ENCODE measurements at regions not wholly inside any gene's neighbourhood (a gene's known extent, or its start where the extent isn't known, plus 50 kb on each side); places are given as distances from the start of the nearest gene placed in this dataset.
"Not testable (repeated sequence)": the region's sequence is repeated elsewhere in the genome, so short reads cannot be mapped to it uniquely, and the experiment has no call there.

GRCh38 chr13:48833412-48833811, 142.3 kb upstream of the FNDC3A start:
- TF ChIP-seq POLR2AphosphoS5 (IDR thresholded peaks at IDR 0.05) (no peak), CTCF (IDR thresholded peaks at IDR 0.05) (no peak), POLR2A (IDR thresholded peaks at IDR 0.05) (no peak), EP300 (IDR thresholded peaks at IDR 0.05) (no peak)
- Histone ChIP-seq H3K4me1 (no peaks in the 10 kb centered on the region), H3K9me3 (peaks cover 0 to 24% (median 12%) of the 10 kb centered on the region in 4 donors), H3K36me3 (no peaks in the 10 kb centered on the region), H3K27me3 (no peaks in the 10 kb centered on the region), H3K4me3 (no peak overlapping the region), H3K27ac (no peak overlapping the region)
- intact Hi-C loops (cut with DNase I; ENCODE audit: low total_unique reads) = no loop called here
- WGBS, 5 donors = 40 to 60% (median 42%) methylated on average over 3 of the region's 3 CpGs
- no peak for DNase-seq

GRCh38 chr13:48835326-48835725, 140.4 kb upstream of the FNDC3A start:
- 91 to 95% (median 94%) methylated on average over 5 of the region's 5 CpGs for WGBS, 5 donors
- intact Hi-C loops (cut with DNase I; ENCODE audit: low total_unique reads) = not testable (repeated sequence)

GRCh38 chr13:48838193-48838973, 137.3 kb upstream of the FNDC3A start:
- Histone ChIP-seq H3K36me3 (no peaks in the 10 kb centered on the region), H3K27ac (no peak overlapping the region), H3K4me1 (no peaks in the 10 kb centered on the region), H3K4me3 (no peak overlapping the region), H3K27me3 (no peaks in the 10 kb centered on the region), H3K9me3 (peaks cover 0 to 18% (median 4%) of the 10 kb centered on the region in 4 donors)
- DNase-seq = no peak
- intact Hi-C loops (cut with DNase I; ENCODE audit: low total_unique reads) = no loop called here
- 25 to 33% (median 27%) methylated on average over 5 of the region's 5 CpGs for WGBS, 5 donors
- TF ChIP-seq POLR2AphosphoS5 (IDR thresholded peaks at IDR 0.05) = no peak
- TF ChIP-seq EP300 (IDR thresholded peaks at IDR 0.05) = no peak
- TF ChIP-seq CTCF (IDR thresholded peaks at IDR 0.05) = no peak
- no peak for TF ChIP-seq POLR2A (IDR thresholded peaks at IDR 0.05)

More at GRCh38 chr13:48835326-48835725, 140.4 kb upstream of the FNDC3A start:
- H3K27ac ChIP-seq, H3K36me3 ChIP-seq, DNase-seq, H3K4me3 ChIP-seq, H3K27me3 ChIP-seq, H3K4me1 ChIP-seq: not testable (repeated sequence)
- H3K9me3 ChIP-seq = peaks cover 0 to 24% (median 12%) of the 10 kb centered on the region in 4 donors

GRCh38 chr13:48839171-48839570, 136.5 kb upstream of the FNDC3A start:
- Histone ChIP-seq H3K27me3 (no peaks in the 10 kb centered on the region), H3K4me3 (no peak overlapping the region), H3K9me3 (peaks cover 0 to 13% (median 2%) of the 10 kb centered on the region in 4 donors), H3K36me3 (no peaks in the 10 kb centered on the region), H3K27ac (no peak overlapping the region), H3K4me1 (no peaks in the 10 kb centered on the region)
- 79 to 88% (median 84%) methylated on average over 3 of the region's 3 CpGs for WGBS, 5 donors
- intact Hi-C loops (cut with DNase I; ENCODE audit: low total_unique reads) = no loop called here
- no peak for TF ChIP-seq CTCF (IDR thresholded peaks at IDR 0.05)
- DNase-seq = no peak

GRCh38 chr13:48840366-48840765, 135.3 kb upstream of the FNDC3A start:
- TF ChIP-seq CTCF (IDR thresholded peaks at IDR 0.05) (no peak), POLR2A (IDR thresholded peaks at IDR 0.05) (no peak), POLR2AphosphoS5 (IDR thresholded peaks at IDR 0.05) (no peak), EP300 (IDR thresholded peaks at IDR 0.05) (no peak)
- intact Hi-C loops (cut with DNase I; ENCODE audit: low total_unique reads) = no loop called here
- Histone ChIP-seq H3K4me1 (no peaks in the 10 kb centered on the region), H3K4me3 (no peak overlapping the region), H3K27ac (no peak overlapping the region), H3K9me3 (peaks cover 0 to 2% (median under 1%) of the 10 kb centered on the region in 4 donors), H3K27me3 (no peaks in the 10 kb centered on the region), H3K36me3 (no peaks in the 10 kb centered on the region)
- 85 to 100% (median 87%) methylated on average over 1 of the region's 1 CpG for WGBS, 5 donors
- DNase-seq = no peak
